SH-SY5Y (cell line): ENCODE measurements at regions not wholly inside any gene's neighbourhood (a gene's known extent, or its start where the extent isn't known, plus 50 kb on each side); places are given as distances from the start of the nearest gene placed in this dataset.

Source experiments
- GATA2 ChIP-seq: IDR thresholded peaks from 2 replicates; pipeline ENCODE4 v1.6.1; 2011; ENCODE audit warnings: mild to moderate bottlenecking, low read depth, low read length
- GATA3 ChIP-seq: IDR thresholded peaks from 2 replicates; pipeline ENCODE4 v1.6.1; 2011; ENCODE audit warnings: low read depth, mild to moderate bottlenecking, low read length, moderate library complexity

DNA sequence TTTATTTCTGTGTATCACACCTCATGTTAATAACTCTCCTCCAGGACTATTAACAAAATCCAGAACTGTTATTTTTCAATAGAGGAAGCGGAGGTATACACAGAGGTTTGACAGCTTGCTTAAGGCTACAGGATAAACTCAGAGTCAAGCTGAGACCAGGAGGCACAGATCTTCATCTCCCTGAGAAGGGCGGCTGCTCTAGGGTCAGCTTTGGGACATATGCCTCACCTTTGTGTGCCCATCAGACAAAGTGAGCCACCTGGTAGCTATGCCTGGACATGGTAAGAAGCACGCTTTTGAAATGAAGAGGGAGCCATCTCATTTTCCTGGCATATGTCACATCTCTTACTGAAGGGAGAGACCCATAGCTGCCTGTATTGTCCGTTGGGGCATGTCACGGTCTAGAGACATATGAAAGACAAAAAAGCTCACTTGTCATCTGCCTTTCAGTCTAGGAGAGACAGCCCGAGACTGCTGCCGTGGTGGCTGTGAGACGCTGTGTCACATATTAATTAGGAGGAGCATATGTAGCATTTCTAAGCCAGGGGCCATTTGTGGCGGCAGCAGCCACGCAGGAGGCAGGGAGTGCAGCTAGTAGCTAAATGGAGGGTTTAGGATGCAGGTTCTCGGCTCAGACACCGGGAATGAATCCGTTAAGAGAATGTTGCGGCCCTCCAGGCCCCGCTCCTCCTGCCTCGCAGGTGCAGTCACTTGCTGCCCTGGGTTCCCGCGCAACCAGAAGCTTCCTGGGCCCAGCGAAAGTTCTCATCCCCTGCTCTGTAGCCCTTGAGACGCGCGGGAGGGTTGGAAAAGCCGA is 161.3 kb upstream of the C1orf21 start:
- TF ChIP-seq GATA2 (no peak), GATA3 (no peak)
